ENCODE measurements at regions not wholly inside any gene's neighbourhood (a gene's known extent, or its start where the extent isn't known, plus 50 kb on each side); places are given as distances from the start of the nearest gene placed in this dataset.
"Not testable (repeated sequence)": the region's sequence is repeated elsewhere in the genome, so short reads cannot be mapped to it uniquely, and the experiment has no call there.

- DNase-seq (ENCODE audit: extremely low read depth, insufficient read length): no peak
- TF ChIP-seq CTCF (IDR thresholded peaks at IDR 0.05; ENCODE audit: insufficient read depth, low read length, poor library complexity, severe bottlenecking): no peak
- H3K36me3 ChIP-seq (ENCODE audit: control insufficient read depth, insufficient read depth, low read length): no peaks in the 10 kb centered on the region
- H3K27me3 ChIP-seq (replicated peaks; ENCODE audit: control insufficient read depth, insufficient read depth, low read length): no peaks in the 10 kb centered on the region
- H3K4me3 ChIP-seq (replicated peaks; ENCODE audit: low read depth, low read length): no peak overlapping the region
Measured at GRCh38 chr5:30447431-30447830, 746.1 kb upstream of the CDH6 start.

DNA sequence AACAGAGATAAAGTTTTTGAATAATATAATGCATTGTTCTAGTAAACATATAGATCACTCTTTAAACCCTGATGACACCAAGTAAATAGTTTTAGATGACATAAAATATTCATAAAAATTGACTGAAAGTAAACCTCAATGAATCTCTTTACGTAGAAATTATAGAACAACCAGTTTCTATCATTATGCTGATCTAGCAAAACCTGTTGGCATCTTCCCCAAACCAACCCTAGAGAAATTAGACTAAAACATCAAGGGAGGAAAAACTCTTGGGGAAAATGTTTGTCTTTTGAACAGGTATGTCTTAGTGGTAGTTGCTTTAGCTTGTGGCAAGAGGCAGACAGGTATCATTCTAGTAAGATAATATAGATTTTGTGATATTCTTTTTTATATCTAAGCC, 747.0 kb upstream of the CDH6 start:
- no peaks in the 10 kb centered on the region for H3K36me3 ChIP-seq (ENCODE audit: control insufficient read depth, insufficient read depth, low read length)
- no peak overlapping the region for H3K4me3 ChIP-seq (replicated peaks; ENCODE audit: low read depth, low read length)
- DNase-seq (ENCODE audit: extremely low read depth, insufficient read length): no peak
- no peak for TF ChIP-seq CTCF (IDR thresholded peaks at IDR 0.05; ENCODE audit: insufficient read depth, low read length, poor library complexity, severe bottlenecking)
- H3K27me3 ChIP-seq (replicated peaks; ENCODE audit: control insufficient read depth, insufficient read depth, low read length): no peaks in the 10 kb centered on the region

DNA sequence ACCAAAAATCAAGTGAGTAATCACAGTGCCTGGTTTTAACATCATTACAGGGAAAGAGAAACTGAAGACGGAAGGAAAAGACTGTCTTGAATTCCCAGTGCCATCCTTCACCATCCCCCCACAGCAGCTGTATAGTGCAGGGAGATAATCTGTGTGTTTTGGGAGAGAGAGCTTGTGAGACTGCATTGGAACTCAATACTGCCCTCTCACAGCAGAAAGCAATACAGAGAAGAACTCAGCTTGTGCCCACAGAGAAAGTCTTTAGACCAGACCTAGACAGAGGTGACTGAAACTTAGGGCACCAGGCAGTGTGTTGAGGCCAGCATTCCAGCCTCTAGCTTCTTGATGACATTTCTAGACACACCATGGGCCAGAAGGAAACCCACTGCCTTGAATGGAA, 754.7 kb upstream of the CDH6 start:
- Histone ChIP-seq H3K27me3 (replicated peaks; ENCODE audit: control insufficient read depth, insufficient read depth, low read length) (no peaks in the 10 kb centered on the region), H3K4me3 (replicated peaks; ENCODE audit: low read depth, low read length) (no peak overlapping the region), H3K36me3 (ENCODE audit: control insufficient read depth, insufficient read depth, low read length) (no peaks in the 10 kb centered on the region)
- DNase-seq (ENCODE audit: extremely low read depth, insufficient read length): no peak
- TF ChIP-seq CTCF (IDR thresholded peaks at IDR 0.05; ENCODE audit: insufficient read depth, low read length, poor library complexity, severe bottlenecking): no peak

DNA sequence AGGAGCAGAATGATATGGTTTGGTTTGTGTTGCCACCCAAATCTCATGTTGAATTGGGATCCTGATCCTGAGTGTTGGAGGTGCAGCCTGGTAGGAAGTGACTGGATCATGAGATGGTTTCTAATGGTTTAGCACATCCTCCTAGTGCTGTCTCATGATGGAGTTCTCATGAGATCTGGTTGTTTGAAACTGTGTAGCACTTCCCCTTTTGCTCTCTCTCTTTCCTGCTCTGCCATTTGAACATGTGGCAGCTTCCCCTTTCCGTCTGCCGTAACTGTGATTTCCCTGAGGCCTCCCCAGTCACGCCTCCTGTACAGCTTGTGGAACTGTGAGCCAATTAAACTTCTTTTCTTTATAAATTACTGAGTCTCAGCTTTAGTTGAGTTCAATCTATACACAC, 756.8 kb upstream of the CDH6 start:
- no peak for TF ChIP-seq CTCF (IDR thresholded peaks at IDR 0.05; ENCODE audit: insufficient read depth, low read length, poor library complexity, severe bottlenecking)
- Histone ChIP-seq H3K4me3 (replicated peaks; ENCODE audit: low read depth, low read length) (no peak overlapping the region), H3K36me3 (ENCODE audit: control insufficient read depth, insufficient read depth, low read length) (no peaks in the 10 kb centered on the region), H3K27me3 (replicated peaks; ENCODE audit: control insufficient read depth, insufficient read depth, low read length) (no peaks in the 10 kb centered on the region)
- DNase-seq (ENCODE audit: extremely low read depth, insufficient read length): no peak

DNA sequence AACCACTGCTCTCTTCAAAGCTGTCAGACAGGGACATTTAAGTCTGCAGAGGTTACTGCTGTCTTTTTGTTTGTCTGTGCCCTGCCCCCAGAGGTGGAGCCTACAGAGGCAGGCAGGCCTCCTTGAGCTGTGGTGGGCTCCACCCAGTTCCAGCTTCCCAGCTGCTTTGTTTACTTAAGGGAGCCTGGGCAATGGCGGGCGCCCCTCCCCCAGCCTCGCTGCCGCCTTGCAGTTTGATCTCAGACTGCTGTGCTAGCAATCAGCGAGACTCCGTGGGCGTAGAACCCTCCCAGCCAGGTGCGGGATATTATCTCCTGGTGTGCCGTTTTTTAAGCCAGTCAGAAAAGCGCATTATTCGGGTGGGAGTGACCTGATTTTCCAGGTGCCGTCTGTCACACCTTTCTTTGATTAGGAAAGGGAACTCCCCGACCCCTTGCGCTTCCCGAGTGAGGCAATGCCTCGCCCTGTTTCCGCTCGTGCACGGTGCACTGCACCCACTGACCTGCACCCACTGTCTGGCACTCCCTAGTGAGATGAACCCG, 764.5 kb upstream of the CDH6 start:
- not testable (repeated sequence) for H3K27me3 ChIP-seq (replicated peaks; ENCODE audit: control insufficient read depth, insufficient read depth, low read length); H3K4me3 ChIP-seq (replicated peaks; ENCODE audit: low read depth, low read length); H3K36me3 ChIP-seq (ENCODE audit: control insufficient read depth, insufficient read depth, low read length); DNase-seq (ENCODE audit: extremely low read depth, insufficient read length)

- no peak for TF ChIP-seq CTCF (IDR thresholded peaks at IDR 0.05; ENCODE audit: insufficient read depth, low read length, poor library complexity, severe bottlenecking)
- no peaks in the 10 kb centered on the region for H3K36me3 ChIP-seq (ENCODE audit: control insufficient read depth, insufficient read depth, low read length)
- no peak overlapping the region for H3K4me3 ChIP-seq (replicated peaks; ENCODE audit: low read depth, low read length)
- no peak for DNase-seq (ENCODE audit: extremely low read depth, insufficient read length)
- no peaks in the 10 kb centered on the region for H3K27me3 ChIP-seq (replicated peaks; ENCODE audit: control insufficient read depth, insufficient read depth, low read length)
Measured at GRCh38 chr5:30414078-30414477, 779.4 kb upstream of the CDH6 start.

Data from GM06990 (cell line).